Lower leg skin (tissue), 3 donors: ENCODE measurements at regions not wholly inside any gene's neighbourhood (a gene's known extent, or its start where the extent isn't known, plus 50 kb on each side); places are given as distances from the start of the nearest gene placed in this dataset.

Experiments
- POLR2A ChIP-seq, 2 donors: fragments of 450-650 bp; IDR thresholded peaks; one replicate each; pipeline ENCODE4 v1.6.1; 2016 to 2017; ENCODE audit warnings: antibody characterized with exemption in 2 of 2, mild to moderate bottlenecking in 1 of 2, moderate library complexity in 1 of 2
- TF ChIP-seq, protein P1 (sequence below), 3 donors: fragments of 450-650 bp; IDR thresholded peaks; one replicate each; pipeline ENCODE4 v1.5.1; 2016; ENCODE audit warnings: antibody characterized with exemption in 3 of 3, mild to moderate bottlenecking in 3 of 3, moderate library complexity in 2 of 3

- TF ChIP-seq POLR2A (IDR thresholded peaks at IDR 0.05): no peak
- TF ChIP-seq, protein P1, sequence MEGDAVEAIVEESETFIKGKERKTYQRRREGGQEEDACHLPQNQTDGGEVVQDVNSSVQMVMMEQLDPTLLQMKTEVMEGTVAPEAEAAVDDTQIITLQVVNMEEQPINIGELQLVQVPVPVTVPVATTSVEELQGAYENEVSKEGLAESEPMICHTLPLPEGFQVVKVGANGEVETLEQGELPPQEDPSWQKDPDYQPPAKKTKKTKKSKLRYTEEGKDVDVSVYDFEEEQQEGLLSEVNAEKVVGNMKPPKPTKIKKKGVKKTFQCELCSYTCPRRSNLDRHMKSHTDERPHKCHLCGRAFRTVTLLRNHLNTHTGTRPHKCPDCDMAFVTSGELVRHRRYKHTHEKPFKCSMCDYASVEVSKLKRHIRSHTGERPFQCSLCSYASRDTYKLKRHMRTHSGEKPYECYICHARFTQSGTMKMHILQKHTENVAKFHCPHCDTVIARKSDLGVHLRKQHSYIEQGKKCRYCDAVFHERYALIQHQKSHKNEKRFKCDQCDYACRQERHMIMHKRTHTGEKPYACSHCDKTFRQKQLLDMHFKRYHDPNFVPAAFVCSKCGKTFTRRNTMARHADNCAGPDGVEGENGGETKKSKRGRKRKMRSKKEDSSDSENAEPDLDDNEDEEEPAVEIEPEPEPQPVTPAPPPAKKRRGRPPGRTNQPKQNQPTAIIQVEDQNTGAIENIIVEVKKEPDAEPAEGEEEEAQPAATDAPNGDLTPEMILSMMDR (IDR thresholded peaks at IDR 0.05): no peak
These were observed 288.0 kb downstream of the ASMT start for GRCh38 chrX:1902901-1903235.
